ENCODE measurements at regions not wholly inside any gene's neighbourhood (a gene's known extent, or its start where the extent isn't known, plus 50 kb on each side); places are given as distances from the start of the nearest gene placed in this dataset.

- TF ChIP-seq POLR2A (IDR thresholded peaks at IDR 0.05; ENCODE audit: insufficient read depth in 1 of 2, low read depth in 2 of 2, low read length in 2 of 2) (no peak), ZNF501 (CRISPR knock-in tag; IDR thresholded peaks at IDR 0.05) (no peak), TGIF2 (CRISPR knock-in tag; IDR thresholded peaks at IDR 0.05) (no peak)
Observed at GRCh38 chr22:49642331-49642730, 185.3 kb downstream of the BRD1 start.

All from HepG2 (cell line).